ENCODE measurements at regions not wholly inside any gene's neighbourhood (a gene's known extent, or its start where the extent isn't known, plus 50 kb on each side); places are given as distances from the start of the nearest gene placed in this dataset.

DNA sequence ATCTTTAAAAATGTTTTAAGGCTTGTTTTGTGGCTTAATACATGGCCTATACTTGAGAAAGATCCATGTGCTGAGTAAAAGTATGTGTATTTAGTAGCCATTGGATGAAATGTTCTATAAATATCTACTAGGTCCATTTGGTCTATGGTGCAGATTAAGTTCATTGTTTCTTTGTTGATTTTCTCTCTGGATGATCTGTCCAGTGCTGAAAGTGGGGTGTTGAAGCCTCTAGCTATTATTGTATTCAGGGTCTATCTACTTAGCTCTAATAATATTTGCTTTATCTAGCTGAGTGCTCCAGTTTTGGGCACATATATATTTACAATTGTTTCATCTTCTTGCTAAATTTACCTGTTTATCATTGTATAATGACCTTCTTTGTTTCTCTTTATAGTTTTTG is 272.2 kb upstream of the NR4A3 start:
- ChIA-PET POLR2A (no interaction called here), CTCF (no interaction called here)
- H3K4me1 ChIP-seq, result no peaks in the 10 kb centered on the region
- TF ChIP-seq, protein P1, sequence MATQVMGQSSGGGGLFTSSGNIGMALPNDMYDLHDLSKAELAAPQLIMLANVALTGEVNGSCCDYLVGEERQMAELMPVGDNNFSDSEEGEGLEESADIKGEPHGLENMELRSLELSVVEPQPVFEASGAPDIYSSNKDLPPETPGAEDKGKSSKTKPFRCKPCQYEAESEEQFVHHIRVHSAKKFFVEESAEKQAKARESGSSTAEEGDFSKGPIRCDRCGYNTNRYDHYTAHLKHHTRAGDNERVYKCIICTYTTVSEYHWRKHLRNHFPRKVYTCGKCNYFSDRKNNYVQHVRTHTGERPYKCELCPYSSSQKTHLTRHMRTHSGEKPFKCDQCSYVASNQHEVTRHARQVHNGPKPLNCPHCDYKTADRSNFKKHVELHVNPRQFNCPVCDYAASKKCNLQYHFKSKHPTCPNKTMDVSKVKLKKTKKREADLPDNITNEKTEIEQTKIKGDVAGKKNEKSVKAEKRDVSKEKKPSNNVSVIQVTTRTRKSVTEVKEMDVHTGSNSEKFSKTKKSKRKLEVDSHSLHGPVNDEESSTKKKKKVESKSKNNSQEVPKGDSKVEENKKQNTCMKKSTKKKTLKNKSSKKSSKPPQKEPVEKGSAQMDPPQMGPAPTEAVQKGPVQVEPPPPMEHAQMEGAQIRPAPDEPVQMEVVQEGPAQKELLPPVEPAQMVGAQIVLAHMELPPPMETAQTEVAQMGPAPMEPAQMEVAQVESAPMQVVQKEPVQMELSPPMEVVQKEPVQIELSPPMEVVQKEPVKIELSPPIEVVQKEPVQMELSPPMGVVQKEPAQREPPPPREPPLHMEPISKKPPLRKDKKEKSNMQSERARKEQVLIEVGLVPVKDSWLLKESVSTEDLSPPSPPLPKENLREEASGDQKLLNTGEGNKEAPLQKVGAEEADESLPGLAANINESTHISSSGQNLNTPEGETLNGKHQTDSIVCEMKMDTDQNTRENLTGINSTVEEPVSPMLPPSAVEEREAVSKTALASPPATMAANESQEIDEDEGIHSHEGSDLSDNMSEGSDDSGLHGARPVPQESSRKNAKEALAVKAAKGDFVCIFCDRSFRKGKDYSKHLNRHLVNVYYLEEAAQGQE (IDR thresholded peaks at IDR 0.05), result peak; percentile 44; the same call in 1 of the 2 replicates
- no peak for TF ChIP-seq RAD21 (conservative IDR thresholded peaks at IDR 0.05 in 1 of 2, IDR thresholded peaks at IDR 0.05 in 1 of 2)
- no peaks in the 10 kb centered on the region for H3K9me3 ChIP-seq
- FAIRE-seq (no peak), ATAC-seq (no peak), DNase-seq (ENCODE audit: low read depth in 1 of 2, low spot score in 1 of 2) (no peak)
- no peak overlapping the region for H3K4me3 ChIP-seq
- no peak overlapping the region for H3K27ac ChIP-seq
- H3K4me2 ChIP-seq, result no peak overlapping the region

DNA sequence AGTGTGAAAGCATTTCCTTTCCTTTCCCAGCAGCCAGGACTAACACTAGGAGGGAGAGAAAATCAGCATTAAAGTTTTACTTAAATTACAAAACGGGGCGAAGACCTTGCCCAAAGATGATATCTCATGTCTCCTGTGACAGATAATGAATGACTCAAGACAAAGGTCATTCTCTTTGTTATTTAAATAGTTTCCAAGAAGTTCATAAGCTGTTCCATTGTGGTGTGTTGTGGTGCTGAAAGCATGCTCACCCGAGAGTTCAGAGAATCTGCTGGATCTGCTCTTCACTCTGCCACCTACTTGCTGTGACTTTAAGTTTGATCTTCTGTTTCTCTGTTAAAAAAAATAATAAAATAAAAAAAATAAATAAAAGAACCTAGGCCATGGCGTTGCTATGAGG is 265.9 kb upstream of the NR4A3 start:
- Histone ChIP-seq H3K4me3 (no peak overlapping the region), H3K4me2 (no peak overlapping the region), H3K9me3 (no peaks in the 10 kb centered on the region), H3K27ac (no peak overlapping the region), H3K4me1 (no peaks in the 10 kb centered on the region)
- CTCF ChIA-PET, result interaction anchor here (1.4 kb wide), 1 partner anchor 21 kb away, joined by 5 read pairs; no protein-coding TSS in a partner anchor
- no peak for TF ChIP-seq NR3C1 (IDR thresholded peaks at IDR 0.05)
- TF ChIP-seq EHF (CRISPR knock-in tag; IDR thresholded peaks at IDR 0.05), result no peak
- no peak for TF ChIP-seq FOXS1 (CRISPR knock-in tag; IDR thresholded peaks at IDR 0.05)
- no peak for TF ChIP-seq CBX2 (IDR thresholded peaks at IDR 0.05; ENCODE audit: borderline replicate concordance, low read depth)
- no peak for TF ChIP-seq CHD2 (IDR thresholded peaks at IDR 0.05; ENCODE audit: low read length, partially characterized antibody)
- TF ChIP-seq, protein P2, sequence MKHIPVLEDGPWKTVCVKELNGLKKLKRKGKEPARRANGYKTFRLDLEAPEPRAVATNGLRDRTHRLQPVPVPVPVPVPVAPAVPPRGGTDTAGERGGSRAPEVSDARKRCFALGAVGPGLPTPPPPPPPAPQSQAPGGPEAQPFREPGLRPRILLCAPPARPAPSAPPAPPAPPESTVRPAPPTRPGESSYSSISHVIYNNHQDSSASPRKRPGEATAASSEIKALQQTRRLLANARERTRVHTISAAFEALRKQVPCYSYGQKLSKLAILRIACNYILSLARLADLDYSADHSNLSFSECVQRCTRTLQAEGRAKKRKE (CRISPR knock-in tag; IDR thresholded peaks at IDR 0.05; ENCODE audit: low read depth), result no peak
- TF ChIP-seq HDAC2 (IDR thresholded peaks at IDR 0.05), result no peak
- no peak for TF ChIP-seq BHLHE40 (IDR thresholded peaks at IDR 0.05; ENCODE audit: low read depth, low read length)
- TF ChIP-seq, protein P3, sequence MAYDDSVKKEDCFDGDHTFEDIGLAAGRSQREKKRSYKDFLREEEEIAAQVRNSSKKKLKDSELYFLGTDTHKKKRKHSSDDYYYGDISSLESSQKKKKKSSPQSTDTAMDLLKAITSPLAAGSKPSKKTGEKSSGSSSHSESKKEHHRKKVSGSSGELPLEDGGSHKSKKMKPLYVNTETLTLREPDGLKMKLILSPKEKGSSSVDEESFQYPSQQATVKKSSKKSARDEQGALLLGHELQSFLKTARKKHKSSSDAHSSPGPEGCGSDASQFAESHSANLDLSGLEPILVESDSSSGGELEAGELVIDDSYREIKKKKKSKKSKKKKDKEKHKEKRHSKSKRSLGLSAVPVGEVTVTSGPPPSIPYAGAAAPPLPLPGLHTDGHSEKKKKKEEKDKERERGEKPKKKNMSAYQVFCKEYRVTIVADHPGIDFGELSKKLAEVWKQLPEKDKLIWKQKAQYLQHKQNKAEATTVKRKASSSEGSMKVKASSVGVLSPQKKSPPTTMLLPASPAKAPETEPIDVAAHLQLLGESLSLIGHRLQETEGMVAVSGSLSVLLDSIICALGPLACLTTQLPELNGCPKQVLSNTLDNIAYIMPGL (CRISPR knock-in tag; IDR thresholded peaks at IDR 0.05; ENCODE audit: borderline replicate concordance), result no peak
- TF ChIP-seq, protein P4, sequence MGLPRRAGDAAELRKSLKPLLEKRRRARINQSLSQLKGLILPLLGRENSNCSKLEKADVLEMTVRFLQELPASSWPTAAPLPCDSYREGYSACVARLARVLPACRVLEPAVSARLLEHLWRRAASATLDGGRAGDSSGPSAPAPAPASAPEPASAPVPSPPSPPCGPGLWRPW (IDR thresholded peaks at IDR 0.05), result no peak
- no peak for TF ChIP-seq GATA3 (IDR thresholded peaks at IDR 0.05; ENCODE audit: borderline replicate concordance)
- TF ChIP-seq, protein P5, sequence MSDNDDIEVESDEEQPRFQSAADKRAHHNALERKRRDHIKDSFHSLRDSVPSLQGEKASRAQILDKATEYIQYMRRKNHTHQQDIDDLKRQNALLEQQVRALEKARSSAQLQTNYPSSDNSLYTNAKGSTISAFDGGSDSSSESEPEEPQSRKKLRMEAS (IDR thresholded peaks at IDR 0.05), result no peak
- 0% methylated on average over 4 of the region's 4 CpGs for WGBS (ENCODE audit: missing lambda C conversion rate)
- POLR2A ChIA-PET, result no interaction called here
- no peak for ATAC-seq
- no peak for DNase-seq (ENCODE audit: low read depth in 1 of 2, low spot score in 1 of 2)
- FAIRE-seq, result no peak

DNA sequence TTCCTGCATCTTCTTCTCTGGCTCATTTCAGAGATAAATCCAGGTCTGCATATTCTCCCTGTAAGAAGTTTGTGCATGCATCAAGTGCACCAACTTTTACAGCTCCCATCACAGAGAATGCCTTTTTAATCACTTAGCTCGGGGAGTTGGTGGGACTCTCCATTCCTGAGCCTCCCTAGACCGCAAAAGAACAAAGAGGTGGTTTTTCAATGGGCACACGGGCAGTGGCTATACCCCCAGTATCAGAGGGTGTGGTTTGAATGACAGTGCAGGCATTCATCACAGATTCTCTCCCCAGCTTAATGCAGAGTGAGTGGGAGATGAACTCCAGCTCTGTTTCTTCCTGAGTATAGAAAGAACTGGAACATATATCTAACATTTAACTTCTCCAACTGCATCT is 264.7 kb upstream of the NR4A3 start:
- Histone ChIP-seq H3K4me3 (no peak overlapping the region), H3K4me2 (no peak overlapping the region), H3K9me3 (no peaks in the 10 kb centered on the region), H3K4me1 (no peaks in the 10 kb centered on the region), H3K27ac (no peak overlapping the region)
- FAIRE-seq (no peak), DNase-seq (ENCODE audit: low read depth in 1 of 2, low spot score in 1 of 2) (no peak), ATAC-seq (no peak)
- CTCF ChIA-PET, result interaction anchor here (0.6 kb wide), 1 partner anchor 407 kb away, joined by 3 read pairs; no protein-coding TSS in a partner anchor
- POLR2A ChIA-PET, result no interaction called here
- WGBS (ENCODE audit: missing lambda C conversion rate), result 3% methylated on average over 3 of the region's 3 CpGs
- TF ChIP-seq, protein P2 (CRISPR knock-in tag; IDR thresholded peaks at IDR 0.05; ENCODE audit: low read depth), result no peak
- TF ChIP-seq NFE2L2 (conservative IDR thresholded peaks at IDR 0.05; ENCODE audit: low read length), result no peak
- TF ChIP-seq CHD4 (IDR thresholded peaks at IDR 0.05; ENCODE audit: borderline replicate concordance), result no peak
- TF ChIP-seq HOXA7 (CRISPR knock-in tag; IDR thresholded peaks at IDR 0.05), result no peak
